Right cardiac atrium (tissue), 5 donors: ENCODE measurements at regions not wholly inside any gene's neighbourhood (a gene's known extent, or its start where the extent isn't known, plus 50 kb on each side); places are given as distances from the start of the nearest gene placed in this dataset.
"Not testable (repeated sequence)": the region's sequence is repeated elsewhere in the genome, so short reads cannot be mapped to it uniquely, and the experiment has no call there.

Experiments
- ATAC-seq, 2 donors: fragments of 200-7000 bp; cut with Tn5 transposase; one replicate each; pipeline versions ENCODE4 v1.8.0 to v1.9.1; 2020; ENCODE audit warnings: moderate library complexity in 2 of 2, mild to moderate bottlenecking in 1 of 2
- DNase-seq, 3 donors: peaks; one replicate each; pipeline ENCODE4 v3.0.0-alpha.2; 2020
- H3K27ac ChIP-seq: one replicate; pipeline ENCODE4 v1.5.1; 2013; ENCODE audit warnings: mild to moderate bottlenecking, low read length, control low read depth, moderate library complexity
- H3K27me3 ChIP-seq: one replicate; pipeline ENCODE4 v1.6.1; 2013; ENCODE audit not compliant: control insufficient read depth, insufficient read depth
- H3K4me1 ChIP-seq: one replicate; pipeline ENCODE4 v1.6.1; 2013; ENCODE audit warnings: low read length; ENCODE audit not compliant: control insufficient read depth, insufficient read depth
- H3K4me3 ChIP-seq: one replicate; pipeline ENCODE4 v1.5.1; 2013; ENCODE audit warnings: low read length, control low read depth
- H3K9me3 ChIP-seq: one replicate; pipeline ENCODE4 v1.6.1; 2013; ENCODE audit warnings: low read length; ENCODE audit not compliant: control insufficient read depth
- WGBS: extraction: QIAGEN DNeasy Blood & Tissue Kit; methylation state at CpG from one replicate; pipeline ENCODE4 v1.1.7; 2013; 5-methylcytosine and 5-hydroxymethylcytosine counted together
- intact Hi-C, 4 donors: fragments of 100-400 bp; cut with DNase I; formaldehyde crosslinking; loops; one replicate each; pipeline versions ENCODE4 v1.11.0 to v1.14.0; 2022 to 2023
- donor health status: healthy with polysubstance abuse.
- donor health status: DM: no; HTN: yes; CAD: no.
- donor health status: DM: no; HTN: no; CAD: no.
- donor health status: DM: no; HTN: yes; CAD: no; lungs with severe emphysema.
- donor health status: DM: yes; HTN: yes; CAD: no.

DNA sequence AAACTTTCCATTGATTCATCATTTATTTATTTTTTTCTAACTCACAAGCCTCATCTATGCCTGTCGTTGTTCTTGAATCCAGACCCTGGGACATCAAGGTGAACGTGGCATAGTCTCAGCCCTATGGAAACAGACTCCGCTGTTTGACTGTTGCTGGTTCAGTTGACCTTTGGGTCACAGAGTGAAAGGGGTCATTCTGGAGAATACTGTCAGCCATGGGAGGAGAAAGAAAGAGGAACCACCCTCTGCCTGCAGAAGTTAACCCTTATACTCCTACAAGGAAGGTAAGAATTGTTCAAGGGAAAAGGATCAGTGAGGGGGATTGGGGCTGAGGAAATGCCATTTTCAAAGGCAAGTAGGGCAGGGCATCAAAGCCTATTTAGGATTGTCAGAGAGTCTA, 387.6 kb upstream of the MAF start:
- Histone ChIP-seq H3K4me3 (no peak overlapping the region), H3K27ac (no peak overlapping the region), H3K9me3 (no peaks in the 10 kb centered on the region), H3K4me1 (no peaks in the 10 kb centered on the region), H3K27me3 (no peaks in the 10 kb centered on the region)
- DNase-seq (no peak), ATAC-seq (no peak)
- WGBS = 88% methylated on average over 3 of the region's 3 CpGs
- intact Hi-C loops = no loop called here

DNA sequence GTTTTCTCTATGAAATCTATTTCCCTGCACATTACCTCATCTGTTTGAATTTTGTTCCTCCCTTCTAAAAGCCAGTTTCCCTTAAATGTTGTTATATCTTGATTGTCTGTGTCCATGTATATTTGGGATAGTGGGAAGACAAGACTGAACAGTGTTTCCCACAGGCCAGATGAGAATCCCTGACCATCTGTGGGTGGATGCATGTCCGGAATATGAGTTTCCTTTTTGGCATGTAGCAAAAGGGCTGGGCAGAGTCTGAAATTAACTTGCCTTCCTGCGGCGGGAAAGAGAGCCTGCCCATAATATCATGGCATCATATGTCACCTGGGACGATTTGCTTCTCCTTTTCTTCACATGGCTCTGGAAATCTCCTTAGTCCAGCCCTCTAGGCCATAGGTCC, 385.8 kb upstream of the MAF start:
- Histone ChIP-seq H3K4me1 (no peaks in the 10 kb centered on the region), H3K27ac (no peak overlapping the region), H3K9me3 (no peaks in the 10 kb centered on the region), H3K27me3 (no peaks in the 10 kb centered on the region), H3K4me3 (no peak overlapping the region)
- intact Hi-C loops = no loop called here
- WGBS = 67% methylated on average over 4 of the region's 4 CpGs
- ATAC-seq = no peak
- no peak for DNase-seq

DNA sequence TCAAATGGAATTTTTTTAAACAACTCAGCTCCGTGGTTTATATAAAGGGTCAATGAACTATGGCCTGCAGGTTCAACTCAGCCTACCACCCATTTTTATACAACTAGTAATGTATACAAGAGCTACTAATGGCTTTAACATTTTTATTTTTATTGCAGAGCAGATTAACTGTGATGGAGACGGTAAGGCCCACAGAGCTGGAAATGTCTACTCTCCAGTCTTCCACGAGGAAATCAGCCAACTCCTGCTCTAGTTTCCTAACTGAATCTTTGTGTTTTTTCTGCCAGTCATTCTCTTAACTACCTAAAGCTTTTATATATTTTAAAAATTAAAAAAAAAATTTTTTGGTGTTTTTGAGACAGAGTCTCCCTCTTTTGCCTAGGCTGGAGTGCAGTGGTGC, 385.1 kb upstream of the MAF start:
- intact Hi-C loops = no loop called here
- no peaks in the 10 kb centered on the region for H3K27me3 ChIP-seq
- no peaks in the 10 kb centered on the region for H3K9me3 ChIP-seq
- 85% methylated on average over 3 of the region's 3 CpGs for WGBS
- no peaks in the 10 kb centered on the region for H3K4me1 ChIP-seq
- H3K4me3 ChIP-seq = no peak overlapping the region
- H3K27ac ChIP-seq = no peak overlapping the region
- DNase-seq (no peak), ATAC-seq (no peak)

DNA sequence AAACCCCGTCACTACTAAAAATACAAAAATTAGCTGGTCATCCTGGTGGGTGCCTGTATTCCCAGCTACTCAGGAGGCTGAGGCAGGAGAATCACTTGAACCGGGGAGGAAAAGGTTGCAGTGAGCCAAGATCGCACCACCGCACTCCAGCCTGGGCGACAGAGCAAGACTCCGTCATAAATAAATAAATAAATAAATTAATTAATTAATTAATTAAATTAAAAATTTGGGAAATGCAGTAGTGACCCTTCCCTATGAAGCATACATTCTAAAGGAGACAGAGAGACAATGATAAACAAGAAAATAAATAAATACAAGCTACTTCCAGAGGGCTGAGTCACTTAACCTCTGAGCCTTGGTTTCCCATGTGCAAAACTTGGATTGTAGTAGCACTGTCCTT, 383.6 kb upstream of the MAF start:
- H3K4me1 ChIP-seq, H3K27ac ChIP-seq, H3K4me3 ChIP-seq, intact Hi-C loops, DNase-seq, H3K27me3 ChIP-seq, ATAC-seq, H3K9me3 ChIP-seq: not testable (repeated sequence)
- WGBS = 97% methylated on average over 6 of the region's 6 CpGs

DNA sequence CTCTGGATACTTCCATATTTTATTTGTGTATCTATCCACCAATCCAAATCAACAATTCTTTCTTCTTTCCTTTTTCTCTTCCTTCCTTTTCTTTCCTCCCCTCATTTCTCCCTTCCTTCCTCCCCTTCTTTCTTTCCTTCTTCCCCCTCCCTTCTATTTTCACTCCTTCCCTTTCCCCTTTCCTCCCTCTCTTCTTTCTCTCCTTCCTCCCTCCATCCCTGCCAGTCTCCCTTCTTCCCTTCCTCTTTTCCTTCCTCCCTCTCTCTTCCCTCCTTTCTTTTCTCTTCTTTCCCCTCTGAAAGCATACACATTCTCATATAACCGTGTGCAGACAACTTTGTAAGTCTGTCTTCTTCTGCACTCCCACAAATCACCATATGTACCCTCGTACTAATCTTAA, 382.3 kb upstream of the MAF start:
- no peak overlapping the region for H3K4me3 ChIP-seq
- H3K27ac ChIP-seq = no peak overlapping the region
- no peaks in the 10 kb centered on the region for H3K4me1 ChIP-seq
- ATAC-seq (no peak), DNase-seq (no peak)
- H3K9me3 ChIP-seq = no peaks in the 10 kb centered on the region
- intact Hi-C loops = no loop called here
- H3K27me3 ChIP-seq = no peaks in the 10 kb centered on the region
- WGBS = 80% methylated on average over 2 of the region's 2 CpGs

DNA sequence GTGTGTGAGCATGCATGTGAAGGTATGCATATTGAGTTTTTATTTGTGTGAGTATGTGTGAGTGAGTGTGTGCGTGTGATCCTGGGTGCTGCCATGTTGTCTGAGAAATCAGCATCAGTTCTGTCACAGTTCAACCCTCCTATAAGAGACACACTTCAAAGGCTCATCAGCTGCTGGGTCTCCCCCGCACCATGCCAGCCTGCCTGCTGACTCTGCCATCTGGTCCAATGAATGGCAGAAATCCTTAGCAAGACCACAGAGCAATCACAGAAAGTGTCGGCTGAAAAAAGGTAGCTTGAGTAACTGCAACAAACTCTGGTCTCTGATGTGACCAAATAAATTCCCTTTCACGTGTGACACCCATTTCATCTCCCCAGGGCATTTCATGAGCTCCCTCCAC, 381.8 kb upstream of the MAF start:
- Histone ChIP-seq H3K4me3 (no peak overlapping the region), H3K27ac (no peak overlapping the region), H3K4me1 (no peaks in the 10 kb centered on the region), H3K27me3 (no peaks in the 10 kb centered on the region), H3K9me3 (no peaks in the 10 kb centered on the region)
- intact Hi-C loops = no loop called here
- DNase-seq (no peak), ATAC-seq (no peak)
- 87% methylated on average over 4 of the region's 4 CpGs for WGBS

DNA sequence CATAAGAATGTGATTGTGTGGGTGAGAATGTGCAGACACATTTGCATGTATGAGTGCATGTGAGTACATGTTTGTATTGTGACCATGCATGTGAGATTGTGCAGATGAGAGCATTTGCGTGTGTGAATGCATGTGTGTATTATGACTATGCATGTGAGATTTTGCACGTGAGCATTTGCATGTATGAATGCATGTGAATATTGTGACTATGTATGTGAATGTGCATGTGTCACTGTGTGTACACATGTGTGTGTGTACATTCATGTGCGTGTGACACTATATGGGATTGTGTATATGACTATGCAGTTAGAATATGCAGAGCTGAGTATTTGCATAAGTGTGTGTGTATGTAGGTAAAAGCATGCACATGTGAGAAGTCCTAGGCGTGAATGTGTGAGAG, 381.3 kb upstream of the MAF start:
- H3K4me3 ChIP-seq = no peak overlapping the region
- H3K27ac ChIP-seq = no peak overlapping the region
- WGBS = 95% methylated on average over 4 of the region's 4 CpGs
- H3K27me3 ChIP-seq = no peaks in the 10 kb centered on the region
- no peaks in the 10 kb centered on the region for H3K9me3 ChIP-seq
- no peak for ATAC-seq
- intact Hi-C loops = no loop called here
- H3K4me1 ChIP-seq = no peaks in the 10 kb centered on the region
- no peak for DNase-seq

DNA sequence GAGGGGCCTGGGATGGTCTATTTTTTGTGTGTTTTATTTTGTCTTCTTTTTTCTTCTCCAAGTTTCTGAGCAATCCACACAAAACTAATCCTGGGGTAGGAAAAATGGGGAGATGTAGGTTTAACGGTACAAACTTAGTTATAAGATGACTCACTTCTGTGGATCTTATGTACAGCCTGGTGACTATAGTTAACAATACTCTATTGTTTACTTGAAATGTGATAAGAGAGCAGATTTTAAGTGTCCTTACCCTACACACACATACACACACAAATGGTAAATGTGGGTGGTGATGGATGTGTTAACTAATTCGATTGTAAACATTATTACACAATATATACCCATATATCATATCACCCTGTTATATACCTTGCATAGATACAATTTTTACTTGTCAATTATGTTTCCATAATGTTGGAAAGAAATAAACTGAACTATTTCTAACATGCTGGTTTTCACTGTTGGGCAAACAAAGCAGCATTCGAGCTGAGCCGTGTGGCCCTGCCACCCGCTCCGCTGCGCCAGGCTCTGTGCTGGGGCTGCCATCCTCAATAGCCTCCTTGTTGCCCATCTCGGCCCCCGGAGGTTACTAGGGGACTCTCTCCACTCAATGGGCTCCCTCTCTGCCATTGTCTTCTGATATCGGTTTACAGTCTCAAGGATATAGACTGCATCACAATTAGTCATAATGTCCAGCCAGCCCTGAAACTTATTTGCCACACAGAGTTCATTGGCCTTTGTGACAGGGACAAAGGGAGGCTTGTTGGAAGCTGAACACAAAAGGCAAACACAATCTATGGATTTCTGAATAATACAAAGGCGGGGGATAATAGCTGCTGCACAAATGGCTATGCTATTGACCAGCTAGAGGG, 380.3 kb upstream of the MAF start:
- WGBS = 87% methylated on average over 11 of the region's 11 CpGs
- H3K27ac ChIP-seq = no peak overlapping the region

DNA sequence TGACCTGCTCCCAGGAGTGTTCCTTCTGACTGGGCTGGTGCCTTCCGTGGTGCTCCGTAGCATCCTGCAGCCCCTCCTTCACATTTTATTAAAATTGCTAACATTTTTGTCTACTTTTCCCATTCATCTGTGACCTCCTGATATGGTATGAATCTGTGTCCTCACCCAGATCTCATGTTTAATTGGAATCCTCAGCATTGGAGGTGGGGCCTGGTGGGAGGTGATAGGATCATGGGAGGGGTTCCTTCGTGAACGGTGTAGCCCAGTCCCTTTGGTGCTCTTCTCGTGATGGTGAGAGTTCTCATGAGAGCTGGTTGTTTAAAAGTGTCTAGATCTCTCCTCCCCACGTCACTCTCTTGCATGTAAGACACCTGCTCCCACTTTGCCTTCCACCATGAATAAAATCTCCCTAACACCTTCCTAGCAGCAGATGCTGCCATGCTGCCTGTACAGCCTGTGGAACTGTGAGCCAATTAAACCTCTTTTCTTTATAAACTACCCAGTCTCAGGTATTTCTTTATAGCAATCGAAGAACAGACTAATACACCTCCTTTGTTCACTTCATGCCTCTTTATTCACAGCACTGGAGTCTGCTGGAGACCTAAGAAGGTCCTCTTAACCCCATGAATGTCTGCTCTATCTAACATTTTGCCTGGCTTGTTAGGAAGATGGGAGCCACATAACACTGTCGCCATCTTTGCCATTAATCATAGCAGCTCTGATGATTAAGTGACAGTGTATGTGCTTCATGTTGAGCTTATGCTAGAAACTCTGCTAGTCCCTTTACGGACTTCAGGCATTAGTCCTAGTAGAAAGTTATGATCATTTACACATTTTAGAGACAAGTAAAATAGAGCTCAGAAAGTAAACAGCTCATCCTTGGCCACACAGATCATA, 377.7 kb upstream of the MAF start:
- H3K9me3 ChIP-seq = no peaks in the 10 kb centered on the region
- H3K27me3 ChIP-seq = no peaks in the 10 kb centered on the region
- H3K4me1 ChIP-seq = no peaks in the 10 kb centered on the region
- intact Hi-C loops = no loop called here
- DNase-seq (no peak), ATAC-seq (no peak)
- no peak overlapping the region for H3K4me3 ChIP-seq
- 91% methylated on average over 9 of the region's 9 CpGs for WGBS
- H3K27ac ChIP-seq = no peak overlapping the region

More for the DNA sequence above, 380.3 kb upstream of the MAF start:
- Histone ChIP-seq H3K4me3 (no peak overlapping the region), H3K27me3 (no peaks in the 10 kb centered on the region), H3K4me1 (no peaks in the 10 kb centered on the region), H3K9me3 (no peaks in the 10 kb centered on the region)
- DNase-seq (no peak), ATAC-seq (no peak)
- intact Hi-C loops = no loop called here

DNA sequence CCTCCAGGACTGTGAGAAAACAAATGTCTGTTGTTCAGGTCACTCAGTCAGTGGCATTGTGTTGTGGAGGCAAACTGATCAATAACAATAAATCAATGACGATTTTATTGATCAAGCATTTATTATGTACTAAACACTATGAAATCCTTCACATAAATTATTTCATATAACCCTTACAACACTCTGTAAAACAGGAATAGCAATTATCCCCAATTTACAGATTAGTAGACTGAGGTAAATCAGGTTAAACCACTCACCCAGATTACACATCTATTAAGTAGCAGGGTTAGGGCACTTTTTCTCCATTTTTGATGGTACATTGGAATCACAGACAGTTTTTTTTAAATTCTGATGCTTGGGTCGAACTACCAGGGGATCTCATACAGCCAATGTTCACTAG, 372.8 kb upstream of the MAF start:
- ATAC-seq = no peak
- no peaks in the 10 kb centered on the region for H3K9me3 ChIP-seq
- no peak overlapping the region for H3K4me3 ChIP-seq
- DNase-seq = no peak
- no peak overlapping the region for H3K27ac ChIP-seq
- WGBS = 72% methylated on average over 2 of the region's 2 CpGs
- intact Hi-C loops = no loop called here
- H3K27me3 ChIP-seq = no peaks in the 10 kb centered on the region
- peaks cover 2% of the 10 kb centered on the region for H3K4me1 ChIP-seq

DNA sequence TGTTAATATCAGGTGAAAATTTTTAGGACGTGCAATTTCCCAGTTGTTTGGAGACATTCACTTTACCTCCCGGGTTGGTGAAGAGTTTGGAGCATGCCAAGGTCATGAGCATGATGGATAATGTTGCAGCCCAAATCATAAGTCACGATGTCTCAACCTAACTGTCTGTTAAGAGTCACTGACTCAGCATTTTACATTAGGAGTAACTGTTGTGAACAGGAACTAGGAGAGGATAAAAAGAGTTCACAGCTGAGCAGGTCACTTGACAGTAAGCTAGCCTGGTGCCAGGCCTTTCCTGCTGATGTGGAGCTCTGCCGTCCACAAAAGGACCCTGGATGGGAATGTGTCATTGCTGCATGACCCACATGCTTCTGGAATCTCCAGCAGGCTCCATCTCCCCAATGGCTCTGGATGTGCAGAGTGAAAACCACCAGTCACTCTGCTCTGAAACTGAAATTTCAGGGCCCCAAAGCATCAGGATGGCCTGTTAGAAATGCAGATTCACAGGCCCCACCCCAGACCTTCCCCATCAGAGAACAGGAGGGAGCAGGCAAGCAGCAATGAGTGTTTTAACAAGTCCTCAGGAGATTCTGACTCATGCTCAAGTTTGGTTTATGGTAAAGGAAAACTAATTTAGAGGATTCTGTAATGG, 371.6 kb upstream of the MAF start:
- Histone ChIP-seq H3K27me3 (no peaks in the 10 kb centered on the region), H3K27ac (no peak overlapping the region), H3K9me3 (no peaks in the 10 kb centered on the region), H3K4me1 (peaks cover 2% of the 10 kb centered on the region), H3K4me3 (no peak overlapping the region)
- no peak for DNase-seq
- WGBS = 70% methylated on average over 4 of the region's 4 CpGs
- ATAC-seq = peak; percentile 21 to 30
- intact Hi-C loops = no loop called here
